Small intestine (tissue), 7 donors: ENCODE measurements at regions not wholly inside any gene's neighbourhood (a gene's known extent, or its start where the extent isn't known, plus 50 kb on each side); places are given as distances from the start of the nearest gene placed in this dataset.

Experiments used
- DNase-seq, 2 donors: peaks; one replicate each; pipeline versions ENCODE4 v3.0.0 to v3.0.0-alpha.2; 2013
- FAIRE-seq: peaks from 2 replicates; lab custom pipeline; 2012; peaks lifted over from hg19 to GRCh38; lab: Jason Lieb, UNC
- H3K27ac ChIP-seq, 3 donors: one replicate each; pipeline ENCODE4 v1.5.1; 2013; ENCODE audit warnings: low read length in 2 of 3, mild to moderate bottlenecking in 2 of 3, control low read depth in 1 of 3, inconsistent platforms in 1 of 3, low read depth in 1 of 3, moderate library complexity in 1 of 3
- H3K27me3 ChIP-seq, 3 donors: one replicate each; pipeline ENCODE4 v1.6.1; 2013; ENCODE audit warnings: low read length in 3 of 3, inconsistent platforms in 1 of 3; ENCODE audit not compliant: control insufficient read depth in 3 of 3, insufficient read depth in 3 of 3
- H3K36me3 ChIP-seq, 3 donors: one replicate each; pipeline ENCODE4 v1.6.1; 2013; ENCODE audit warnings: low read length in 3 of 3, inconsistent platforms in 1 of 3, low read depth in 1 of 3, mild to moderate bottlenecking in 1 of 3, moderate library complexity in 1 of 3; ENCODE audit not compliant: control insufficient read depth in 3 of 3, insufficient read depth in 2 of 3
- H3K4me1 ChIP-seq, 3 donors: one replicate each; pipeline ENCODE4 v1.6.1; 2013; ENCODE audit warnings: low read length in 2 of 3, inconsistent platforms in 1 of 3, low read depth in 1 of 3, mild to moderate bottlenecking in 1 of 3, moderate library complexity in 1 of 3; ENCODE audit not compliant: control insufficient read depth in 3 of 3, insufficient read depth in 2 of 3
- H3K4me3 ChIP-seq, 3 donors: one replicate each; pipeline ENCODE4 v1.5.1; 2013; ENCODE audit warnings: low read length in 3 of 3, control low read depth in 1 of 3, inconsistent platforms in 1 of 3, low read depth in 1 of 3, mild to moderate bottlenecking in 1 of 3, moderate library complexity in 1 of 3
- H3K9me3 ChIP-seq, 2 donors: one replicate each; pipeline ENCODE4 v1.6.1; 2013; ENCODE audit warnings: low read depth in 1 of 2, low read length in 1 of 2; ENCODE audit not compliant: control insufficient read depth in 2 of 2, insufficient read depth in 1 of 2
- WGBS, 3 donors: extraction: QIAGEN DNeasy Blood & Tissue Kit; methylation state at CpG; one replicate each; pipeline ENCODE4 v1.1.7; 2013; 5-methylcytosine and 5-hydroxymethylcytosine counted together
- donor health status: healthy with polysubstance abuse.
- donor health status: control.
- donor health status: control.
- donor health status: Bipolar disorder and iron deficiency.
- donor health status: healthy.

DNA sequence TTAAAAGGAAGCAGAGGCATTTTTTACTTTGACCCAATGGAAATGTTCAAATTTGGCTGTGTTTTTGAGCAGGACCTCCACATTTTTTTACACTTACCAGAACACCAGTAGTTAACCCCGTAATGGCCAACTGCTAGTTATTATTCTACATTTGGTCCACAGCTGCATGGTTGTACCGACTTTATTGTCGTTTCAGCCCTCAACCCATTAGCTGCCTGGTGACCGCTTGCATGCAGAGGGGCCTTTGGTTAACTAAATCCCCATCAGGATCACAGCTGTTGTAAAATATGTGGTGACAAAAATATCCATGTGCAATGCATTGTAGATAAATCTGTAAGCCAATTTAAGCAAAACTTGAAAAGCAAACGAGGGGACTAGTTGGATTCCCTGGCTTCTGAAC lies 342.2 kb upstream of the MEOX2 start:
- H3K9me3 ChIP-seq = no peaks in the 10 kb centered on the region
- DNase-seq (no peak), FAIRE-seq (no peak)
- no peak overlapping the region for H3K27ac ChIP-seq
- H3K4me1 ChIP-seq = no peaks in the 10 kb centered on the region
- no peaks in the 10 kb centered on the region for H3K36me3 ChIP-seq
- 69 to 73% (median 70%) methylated on average over 5 of the region's 5 CpGs for WGBS, 3 donors
- H3K27me3 ChIP-seq = no peaks in the 10 kb centered on the region
- no peak overlapping the region for H3K4me3 ChIP-seq

DNA sequence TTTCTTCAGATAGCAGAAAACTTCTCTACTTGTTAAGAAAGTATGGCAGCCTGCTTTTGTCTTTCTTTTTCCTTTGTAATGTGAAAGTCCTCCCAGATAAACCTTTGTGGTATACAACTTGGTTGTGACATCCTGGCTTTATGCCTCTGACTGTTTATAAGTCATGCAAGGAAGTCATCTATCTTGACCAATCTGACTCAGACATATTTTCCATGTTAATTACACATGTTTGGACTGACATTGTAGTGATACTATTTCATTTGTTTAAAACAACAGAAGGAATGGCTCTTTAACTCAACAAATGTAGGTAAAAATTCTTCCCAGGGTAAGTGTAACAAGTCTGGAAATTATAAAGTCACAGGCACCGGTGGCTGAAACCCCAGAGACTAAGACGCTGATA lies 341.6 kb upstream of the MEOX2 start:
- no peak overlapping the region for H3K4me3 ChIP-seq
- no peak for FAIRE-seq
- no peak for DNase-seq
- no peaks in the 10 kb centered on the region for H3K9me3 ChIP-seq
- H3K27ac ChIP-seq = no peak overlapping the region
- H3K36me3 ChIP-seq = no peaks in the 10 kb centered on the region
- WGBS, 3 donors = 59 to 84% (median 72%) methylated on average over 2 of the region's 2 CpGs
- no peaks in the 10 kb centered on the region for H3K27me3 ChIP-seq
- no peaks in the 10 kb centered on the region for H3K4me1 ChIP-seq

- FAIRE-seq (no peak), DNase-seq (no peak)
- Histone ChIP-seq H3K27ac (no peak overlapping the region), H3K9me3 (no peaks in the 10 kb centered on the region), H3K36me3 (no peaks in the 10 kb centered on the region), H3K27me3 (no peaks in the 10 kb centered on the region), H3K4me3 (no peak overlapping the region), H3K4me1 (no peaks in the 10 kb centered on the region)
- 78 to 98% (median 89%) methylated on average over 2 of the region's 2 CpGs for WGBS, 3 donors
Measured at GRCh38 chr7:16027396-16027795, 340.9 kb upstream of the MEOX2 start.

GRCh38 chr7:16026253-16027020 lies 340.0 kb upstream of the MEOX2 start:
- DNase-seq (no peak), FAIRE-seq (no peak)
- Histone ChIP-seq H3K9me3 (no peaks in the 10 kb centered on the region), H3K27me3 (no peaks in the 10 kb centered on the region), H3K4me1 (no peaks in the 10 kb centered on the region), H3K36me3 (no peaks in the 10 kb centered on the region), H3K27ac (no peak overlapping the region), H3K4me3 (no peak overlapping the region)
- WGBS, 3 donors = 71 to 79% (median 76%) methylated on average over 10 of the region's 10 CpGs

DNA sequence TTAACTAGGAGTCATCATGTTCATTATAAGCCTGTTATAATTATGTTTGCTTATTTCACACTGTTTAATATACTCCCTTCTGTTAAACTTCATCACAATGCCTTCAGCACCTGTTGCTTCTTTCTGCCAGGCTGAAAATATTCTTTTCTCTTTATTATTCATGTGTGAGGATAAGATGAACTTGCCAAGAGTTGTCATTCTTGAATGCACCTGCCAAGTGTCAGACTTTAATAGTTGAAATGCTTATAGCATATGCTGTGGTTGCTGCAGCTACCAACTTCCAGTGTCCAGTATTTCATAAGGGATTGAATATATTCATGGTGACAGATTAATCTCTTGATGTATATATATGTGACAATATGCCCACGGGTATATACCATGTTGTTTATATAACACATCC lies 339.2 kb upstream of the MEOX2 start:
- DNase-seq = no peak
- Histone ChIP-seq H3K27ac (no peak overlapping the region), H3K27me3 (no peaks in the 10 kb centered on the region), H3K4me3 (no peak overlapping the region), H3K36me3 (no peaks in the 10 kb centered on the region), H3K4me1 (no peaks in the 10 kb centered on the region), H3K9me3 (no peaks in the 10 kb centered on the region)
- WGBS, 3 donors = 45 to 78% (median 59%) methylated on average over 1 of the region's 1 CpG
- no peak for FAIRE-seq

- DNase-seq = no peak
- H3K27ac ChIP-seq = no peak overlapping the region
- H3K4me1 ChIP-seq = no peaks in the 10 kb centered on the region
- 88 to 94% (median 89%) methylated on average over 3 of the region's 3 CpGs for WGBS, 3 donors
- H3K27me3 ChIP-seq = no peaks in the 10 kb centered on the region
- H3K4me3 ChIP-seq = no peak overlapping the region
- no peaks in the 10 kb centered on the region for H3K9me3 ChIP-seq
- no peak for FAIRE-seq
- H3K36me3 ChIP-seq = no peaks in the 10 kb centered on the region
Measured at GRCh38 chr7:16023503-16023902, 337.0 kb upstream of the MEOX2 start.

GRCh38 chr7:16023046-16023445 lies 336.6 kb upstream of the MEOX2 start:
- Histone ChIP-seq H3K4me1 (no peaks in the 10 kb centered on the region), H3K27ac (no peak overlapping the region), H3K27me3 (no peaks in the 10 kb centered on the region), H3K4me3 (no peak overlapping the region), H3K36me3 (no peaks in the 10 kb centered on the region), H3K9me3 (no peaks in the 10 kb centered on the region)
- FAIRE-seq (no peak), DNase-seq (no peak)
- WGBS, 3 donors = 56 to 64% (median 60%) methylated on average over 2 of the region's 2 CpGs

- Histone ChIP-seq H3K4me3 (no peak overlapping the region), H3K9me3 (no peaks in the 10 kb centered on the region), H3K27me3 (no peaks in the 10 kb centered on the region), H3K36me3 (no peaks in the 10 kb centered on the region), H3K4me1 (no peaks in the 10 kb centered on the region), H3K27ac (no peak overlapping the region)
- DNase-seq (no peak), FAIRE-seq (no peak)
- whole genome bisulfite sequencing, 3 donors = 53 to 76% (median 64%) methylated on average over 1 of the region's 1 CpG
Measured at GRCh38 chr7:16021851-16022250, 335.4 kb upstream of the MEOX2 start.

DNA sequence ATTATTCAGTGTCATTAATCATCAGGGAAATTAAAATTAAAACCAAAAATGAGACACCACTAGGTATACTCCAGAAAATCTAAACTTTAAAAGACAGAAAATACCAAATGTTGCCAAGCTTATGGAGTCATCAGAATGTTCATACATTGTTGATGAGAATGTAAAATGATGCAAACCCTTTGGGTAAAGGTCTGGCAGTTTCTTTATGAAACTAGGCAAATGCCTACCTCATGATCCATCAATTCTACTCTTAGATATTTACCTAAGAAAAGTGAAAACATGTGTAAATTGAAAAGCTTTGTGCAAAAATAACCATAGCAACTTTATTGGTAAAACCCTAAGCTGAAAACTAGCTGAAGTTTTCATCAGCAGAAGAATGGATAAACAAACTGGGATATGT lies 329.5 kb upstream of the MEOX2 start:
- no peak overlapping the region for H3K4me3 ChIP-seq
- no peaks in the 10 kb centered on the region for H3K9me3 ChIP-seq
- no peaks in the 10 kb centered on the region for H3K4me1 ChIP-seq
- FAIRE-seq = no peak
- DNase-seq = no peak
- no peaks in the 10 kb centered on the region for H3K27me3 ChIP-seq
- no peak overlapping the region for H3K27ac ChIP-seq
- no peaks in the 10 kb centered on the region for H3K36me3 ChIP-seq
